Sigmoid colon (tissue), 4 donors: ENCODE measurements at regions not wholly inside any gene's neighbourhood (a gene's known extent, or its start where the extent isn't known, plus 50 kb on each side); places are given as distances from the start of the nearest gene placed in this dataset.

Source experiments
- CTCF ChIP-seq, 4 experiments: fragments of 450-650 bp in 3 of 4; fragments of 200-600 bp in 1 of 4; IDR thresholded peaks; one replicate each; pipeline ENCODE4 v1.5.1; 2016 to 2019; ENCODE audit warnings: antibody characterized with exemption in 4 of 4, mild to moderate bottlenecking in 3 of 4, moderate library complexity in 2 of 4
- EP300 ChIP-seq, 4 donors: sonication (generic); formaldehyde crosslinking; IDR thresholded peaks; one replicate each; pipeline ENCODE4 v1.6.1; 2017; ENCODE audit warnings: antibody characterized with exemption in 4 of 4
- POLR2A ChIP-seq, 2 donors: fragments of 450-650 bp; IDR thresholded peaks; one replicate each; pipeline ENCODE4 v1.6.1; 2016; ENCODE audit warnings: antibody characterized with exemption in 2 of 2, mild to moderate bottlenecking in 2 of 2, moderate library complexity in 2 of 2

- no peak for TF ChIP-seq POLR2A (IDR thresholded peaks at IDR 0.05)
- no peak for TF ChIP-seq CTCF (IDR thresholded peaks at IDR 0.05)
- TF ChIP-seq EP300 (IDR thresholded peaks at IDR 0.05) = no peak
These were observed 130.8 kb downstream of the S1PR1 start for GRCh38 chr1:101367630-101368029.
